Parathyroid adenoma (tissue), 2 donors: ENCODE measurements at regions not wholly inside any gene's neighbourhood (a gene's known extent, or its start where the extent isn't known, plus 50 kb on each side); places are given as distances from the start of the nearest gene placed in this dataset.

Experiments
- H2AFZ ChIP-seq: fragments of 300-600 bp; sonication (generic); one replicate; pipeline ENCODE4 v1.7.0; 2017; ENCODE audit warnings: antibody characterized with exemption, mild to moderate bottlenecking
- H3K27ac ChIP-seq: fragments of 300-600 bp; sonication (generic); one replicate; pipeline ENCODE4 v1.7.0; 2017
- H3K27me3 ChIP-seq: fragments of 300-600 bp; sonication (generic); one replicate; pipeline ENCODE4 v1.7.0; 2017; ENCODE audit warnings: low read length; ENCODE audit not compliant: control insufficient read depth, insufficient read depth
- H3K36me3 ChIP-seq: fragments of 300-600 bp; sonication (generic); one replicate; pipeline ENCODE4 v1.7.0; 2017; ENCODE audit warnings: low read length; ENCODE audit not compliant: control insufficient read depth, insufficient read depth
- H3K4me1 ChIP-seq: fragments of 300-600 bp; sonication (generic); one replicate; pipeline ENCODE4 v1.7.0; 2017; ENCODE audit warnings: control low read depth
- H3K4me2 ChIP-seq: fragments of 300-600 bp; sonication (generic); one replicate; pipeline ENCODE4 v1.7.0; 2017; ENCODE audit warnings: low read length
- H3K4me3 ChIP-seq: fragments of 300-600 bp; sonication (generic); one replicate; pipeline ENCODE4 v1.7.0; 2017; ENCODE audit warnings: low read depth, low read length
- H3K79me2 ChIP-seq: fragments of 300-600 bp; sonication (generic); one replicate; pipeline ENCODE4 v1.7.0; 2017; ENCODE audit warnings: control low read depth
- H3K9ac ChIP-seq: fragments of 300-600 bp; sonication (generic); one replicate; pipeline ENCODE4 v1.7.0; 2017; ENCODE audit warnings: mild to moderate bottlenecking
- H3K9me3 ChIP-seq: fragments of 300-600 bp; sonication (generic); one replicate; pipeline ENCODE4 v1.7.0; 2017; ENCODE audit warnings: low read length; ENCODE audit not compliant: control insufficient read depth
- TF ChIP-seq, protein P1 (sequence below): fragments of 300-600 bp; sonication (generic); IDR thresholded peaks from one replicate; pipeline ENCODE4 v1.7.0; 2017; ENCODE audit warnings: antibody characterized with exemption, mild to moderate bottlenecking
- donor health status: primary hyperparathyroidism.

DNA sequence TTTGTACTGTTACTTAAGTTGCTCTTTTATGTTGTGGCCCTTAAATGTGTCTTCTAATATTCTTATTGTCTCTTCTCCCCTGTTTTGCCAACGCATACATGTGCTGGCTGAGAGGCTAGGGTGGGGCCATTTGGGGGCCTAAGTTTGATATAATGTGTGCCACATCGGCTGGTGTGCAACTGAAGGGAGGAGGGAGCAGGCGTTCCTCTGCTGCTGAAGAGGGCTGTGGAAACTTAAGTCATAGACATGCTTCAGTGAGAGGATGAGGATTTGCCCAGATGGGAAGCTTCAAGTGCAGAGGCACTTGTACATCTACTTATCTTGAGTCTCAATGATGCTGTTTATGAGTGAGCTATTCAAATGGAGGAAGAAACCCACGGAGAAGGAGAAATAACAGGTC, 630.6 kb downstream of the LMO4 start:
- Histone ChIP-seq H3K4me2 (no peak overlapping the region), H3K9me3 (no peaks in the 10 kb centered on the region), H3K27ac (no peak overlapping the region), H3K79me2 (no peaks in the 10 kb centered on the region), H3K4me1 (no peaks in the 10 kb centered on the region), H3K4me3 (no peak overlapping the region), H2AFZ (no peak overlapping the region), H3K9ac (no peak overlapping the region), H3K27me3 (no peaks in the 10 kb centered on the region), H3K36me3 (no peaks in the 10 kb centered on the region)
- TF ChIP-seq, protein P1, sequence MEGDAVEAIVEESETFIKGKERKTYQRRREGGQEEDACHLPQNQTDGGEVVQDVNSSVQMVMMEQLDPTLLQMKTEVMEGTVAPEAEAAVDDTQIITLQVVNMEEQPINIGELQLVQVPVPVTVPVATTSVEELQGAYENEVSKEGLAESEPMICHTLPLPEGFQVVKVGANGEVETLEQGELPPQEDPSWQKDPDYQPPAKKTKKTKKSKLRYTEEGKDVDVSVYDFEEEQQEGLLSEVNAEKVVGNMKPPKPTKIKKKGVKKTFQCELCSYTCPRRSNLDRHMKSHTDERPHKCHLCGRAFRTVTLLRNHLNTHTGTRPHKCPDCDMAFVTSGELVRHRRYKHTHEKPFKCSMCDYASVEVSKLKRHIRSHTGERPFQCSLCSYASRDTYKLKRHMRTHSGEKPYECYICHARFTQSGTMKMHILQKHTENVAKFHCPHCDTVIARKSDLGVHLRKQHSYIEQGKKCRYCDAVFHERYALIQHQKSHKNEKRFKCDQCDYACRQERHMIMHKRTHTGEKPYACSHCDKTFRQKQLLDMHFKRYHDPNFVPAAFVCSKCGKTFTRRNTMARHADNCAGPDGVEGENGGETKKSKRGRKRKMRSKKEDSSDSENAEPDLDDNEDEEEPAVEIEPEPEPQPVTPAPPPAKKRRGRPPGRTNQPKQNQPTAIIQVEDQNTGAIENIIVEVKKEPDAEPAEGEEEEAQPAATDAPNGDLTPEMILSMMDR: no peak

DNA sequence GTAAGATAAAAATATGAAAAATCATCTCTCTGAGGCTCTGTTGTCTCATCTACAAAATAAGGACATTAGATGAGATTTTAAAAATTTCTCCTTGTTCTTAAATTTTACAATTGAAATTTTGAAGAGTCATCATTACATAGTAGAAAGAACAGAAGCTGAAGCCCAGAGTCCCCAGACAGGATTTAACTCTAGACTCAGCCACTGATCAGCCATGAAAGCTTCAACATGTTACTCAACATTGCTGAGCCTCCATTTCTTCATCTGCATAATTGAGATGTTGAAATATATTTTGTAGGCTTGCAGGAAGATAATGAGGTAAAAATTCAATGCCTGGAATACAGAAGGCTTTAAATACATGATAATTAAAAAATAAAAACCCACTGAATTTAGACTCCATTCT, 633.3 kb downstream of the LMO4 start:
- Histone ChIP-seq H3K9me3 (no peaks in the 10 kb centered on the region), H3K27me3 (no peaks in the 10 kb centered on the region), H3K4me3 (no peak overlapping the region), H3K4me1 (no peaks in the 10 kb centered on the region), H3K36me3 (no peaks in the 10 kb centered on the region), H3K9ac (no peak overlapping the region), H3K27ac (no peak overlapping the region), H3K79me2 (no peaks in the 10 kb centered on the region), H3K4me2 (no peak overlapping the region), H2AFZ (no peak overlapping the region)
- TF ChIP-seq, protein P1: no peak

GRCh38 chr1:87963556-87963955, 634.9 kb downstream of the LMO4 start:
- H3K27me3 ChIP-seq: no peaks in the 10 kb centered on the region
- H3K27ac ChIP-seq: no peak overlapping the region
- H3K4me3 ChIP-seq: no peak overlapping the region
- no peak overlapping the region for H3K4me2 ChIP-seq
- TF ChIP-seq, protein P1: no peak
- H3K36me3 ChIP-seq: no peaks in the 10 kb centered on the region
- H2AFZ ChIP-seq: no peak overlapping the region
- H3K9ac ChIP-seq: no peak overlapping the region
- no peaks in the 10 kb centered on the region for H3K4me1 ChIP-seq
- no peaks in the 10 kb centered on the region for H3K79me2 ChIP-seq
- H3K9me3 ChIP-seq: no peaks in the 10 kb centered on the region

- no peaks in the 10 kb centered on the region for H3K79me2 ChIP-seq
- H3K9me3 ChIP-seq: no peaks in the 10 kb centered on the region
- no peak overlapping the region for H3K9ac ChIP-seq
- no peak overlapping the region for H3K4me3 ChIP-seq
- H3K4me1 ChIP-seq: no peaks in the 10 kb centered on the region
- H3K36me3 ChIP-seq: no peaks in the 10 kb centered on the region
- no peak overlapping the region for H3K27ac ChIP-seq
- no peak overlapping the region for H3K4me2 ChIP-seq
- TF ChIP-seq, protein P1: no peak
- H3K27me3 ChIP-seq: no peaks in the 10 kb centered on the region
- no peak overlapping the region for H2AFZ ChIP-seq
Measured at GRCh38 chr1:87965193-87965592, 636.5 kb downstream of the LMO4 start.

- no peaks in the 10 kb centered on the region for H3K27me3 ChIP-seq
- no peak overlapping the region for H3K4me2 ChIP-seq
- no peak overlapping the region for H3K9ac ChIP-seq
- no peaks in the 10 kb centered on the region for H3K79me2 ChIP-seq
- H2AFZ ChIP-seq: no peak overlapping the region
- H3K27ac ChIP-seq: no peak overlapping the region
- TF ChIP-seq, protein P1: no peak
- H3K4me1 ChIP-seq: no peaks in the 10 kb centered on the region
- no peaks in the 10 kb centered on the region for H3K9me3 ChIP-seq
- H3K4me3 ChIP-seq: no peak overlapping the region
- H3K36me3 ChIP-seq: no peaks in the 10 kb centered on the region
Measured at GRCh38 chr1:87968197-87968955, 639.7 kb downstream of the LMO4 start.
